ENCODE measurements at regions not wholly inside any gene's neighbourhood (a gene's known extent, or its start where the extent isn't known, plus 50 kb on each side); places are given as distances from the start of the nearest gene placed in this dataset.

DNA sequence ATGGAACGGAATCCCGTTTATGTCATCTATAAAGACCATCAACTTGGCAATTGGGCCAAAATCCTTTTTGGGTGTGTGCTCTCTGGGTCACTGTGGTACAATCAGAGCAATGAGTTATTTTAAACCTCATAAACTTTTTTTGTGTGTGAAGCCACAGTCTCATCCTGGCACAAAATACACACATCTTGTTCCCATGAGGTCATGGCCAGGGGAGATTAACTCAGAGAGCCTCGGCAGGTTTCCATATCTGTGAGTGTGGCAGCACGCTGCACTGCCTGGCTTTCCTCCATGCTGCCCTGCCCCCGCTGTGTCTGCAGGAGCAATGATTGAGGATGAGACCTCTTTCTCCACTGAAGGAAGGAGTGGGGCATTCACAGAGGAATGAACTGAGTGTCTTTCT, 54.0 kb upstream of the DLG1 start:
- H3K27me3 Mint-ChIP-seq = peaks cover 4 to 13% (median 10%) of the 10 kb centered on the region in 5 donors
- Histone ChIP-seq H3K9me3 (ENCODE audit: control insufficient read depth in 2 of 3, low read length in 3 of 3) (no peaks in the 10 kb centered on the region), H3K4me3 (ENCODE audit: low read length) (no peak overlapping the region), H3K36me3 (ENCODE audit: control insufficient read depth in 2 of 3, insufficient read depth in 3 of 3, low read length in 3 of 3) (no peaks in the 10 kb centered on the region), H3K27ac (ENCODE audit: low read depth, low read length) (no peak overlapping the region), H3K4me1 (ENCODE audit: control insufficient read depth in 2 of 2, insufficient read depth in 2 of 2, low read length in 2 of 2) (no peaks in the 10 kb centered on the region), H3K27me3 (ENCODE audit: control insufficient read depth in 2 of 2, insufficient read depth in 2 of 2, low read length in 2 of 2) (no peaks in the 10 kb centered on the region)
- no peak overlapping the region for H3K27ac Mint-ChIP-seq
- peaks cover 0 to 3% (median 0%) of the 10 kb centered on the region in 11 donors for H3K9me3 Mint-ChIP-seq
- H3K4me1 Mint-ChIP-seq = peaks cover 0 to 4% (median 0%) of the 10 kb centered on the region in 7 donors
- POLR2A ChIA-PET = no interaction called here
- H3K4me3 Mint-ChIP-seq = no peak overlapping the region
- DNase-seq (no peak), ATAC-seq (no peak)
- H3K36me3 Mint-ChIP-seq = no peaks in the 10 kb centered on the region
- intact Hi-C loops (cut with micrococcal nuclease) = no loop called here
- CTCF ChIA-PET = no interaction called here

DNA sequence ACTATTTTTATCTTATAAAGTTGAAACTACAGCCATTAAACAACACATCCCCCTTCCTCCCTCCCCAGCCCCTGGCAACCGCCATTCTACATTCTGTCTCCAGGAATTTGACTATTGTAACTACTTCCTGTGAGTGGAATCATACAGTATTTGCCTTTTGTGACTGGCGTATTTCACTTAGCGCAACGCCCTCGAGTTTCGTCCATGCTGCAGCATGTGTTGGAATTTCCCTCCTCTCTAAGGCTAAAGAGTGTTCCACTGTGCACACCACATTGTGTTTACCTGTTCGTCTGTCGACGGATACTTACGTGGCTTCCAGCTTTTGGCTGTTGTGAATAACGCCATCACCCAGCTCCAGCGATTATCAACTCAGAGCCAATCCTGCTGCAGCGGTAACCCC, 52.0 kb upstream of the DLG1 start:
- no peaks in the 10 kb centered on the region for H3K27me3 ChIP-seq (ENCODE audit: control insufficient read depth in 2 of 2, insufficient read depth in 2 of 2, low read length in 2 of 2)
- Mint-ChIP-seq H3K36me3 (no peaks in the 10 kb centered on the region), H3K27ac (no peak overlapping the region), H3K9me3 (peaks cover 0 to 3% (median 0%) of the 10 kb centered on the region in 11 donors), H3K27me3 (peaks cover 2 to 13% (median 9%) of the 10 kb centered on the region in 5 donors), H3K4me3 (no peak overlapping the region), H3K4me1 (peaks cover 0 to 2% (median 0%) of the 10 kb centered on the region in 7 donors)
- intact Hi-C loops (cut with micrococcal nuclease) = no loop called here
- ATAC-seq (no peak), DNase-seq (no peak)
- H3K9me3 ChIP-seq (ENCODE audit: control insufficient read depth in 2 of 3, low read length in 3 of 3) = no peaks in the 10 kb centered on the region
- H3K4me3 ChIP-seq (ENCODE audit: low read length) = no peak overlapping the region
- no peaks in the 10 kb centered on the region for H3K36me3 ChIP-seq (ENCODE audit: control insufficient read depth in 2 of 3, insufficient read depth in 3 of 3, low read length in 3 of 3)
- CTCF ChIA-PET = no interaction called here
- POLR2A ChIA-PET = no interaction called here
- H3K4me1 ChIP-seq (ENCODE audit: control insufficient read depth in 2 of 2, insufficient read depth in 2 of 2, low read length in 2 of 2) = no peaks in the 10 kb centered on the region
- no peak overlapping the region for H3K27ac ChIP-seq (ENCODE audit: low read depth, low read length)

DNA sequence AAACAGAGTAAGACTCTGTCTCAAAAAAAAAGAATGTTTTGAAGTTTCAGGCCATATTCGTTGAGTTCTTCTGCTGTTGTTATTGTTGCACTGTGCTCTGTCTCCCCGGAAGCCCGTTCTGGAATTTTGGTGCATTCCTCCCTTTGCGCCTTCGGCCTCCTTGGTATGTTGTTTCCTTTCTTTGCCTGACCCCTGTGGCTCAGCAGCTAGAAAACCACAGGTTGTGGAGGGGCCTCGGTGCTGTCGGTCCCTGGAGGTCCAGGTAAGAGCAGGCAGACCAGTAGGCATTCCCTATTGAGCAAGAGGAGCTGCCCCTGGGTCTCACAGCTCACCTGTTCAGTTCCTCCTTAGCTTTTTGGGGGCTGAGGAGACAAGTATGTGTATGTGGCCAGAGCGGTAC, 51.0 kb upstream of the DLG1 start:
- Histone ChIP-seq H3K4me3 (ENCODE audit: low read length) (no peak overlapping the region), H3K4me1 (ENCODE audit: control insufficient read depth in 2 of 2, insufficient read depth in 2 of 2, low read length in 2 of 2) (no peaks in the 10 kb centered on the region), H3K27me3 (ENCODE audit: control insufficient read depth in 2 of 2, insufficient read depth in 2 of 2, low read length in 2 of 2) (no peaks in the 10 kb centered on the region), H3K27ac (ENCODE audit: low read depth, low read length) (no peak overlapping the region), H3K36me3 (ENCODE audit: control insufficient read depth in 2 of 3, insufficient read depth in 3 of 3, low read length in 3 of 3) (no peaks in the 10 kb centered on the region), H3K9me3 (ENCODE audit: control insufficient read depth in 2 of 3, low read length in 3 of 3) (no peaks in the 10 kb centered on the region)
- Mint-ChIP-seq H3K4me3 (no peak overlapping the region), H3K27ac (no peak overlapping the region), H3K27me3 (peaks cover 0 to 13% (median 6%) of the 10 kb centered on the region in 5 donors), H3K4me1 (peaks cover 0 to 2% (median 0%) of the 10 kb centered on the region in 7 donors), H3K9me3 (peaks cover 0 to 3% (median 0%) of the 10 kb centered on the region in 11 donors), H3K36me3 (no peaks in the 10 kb centered on the region)
- ATAC-seq = no peak
- POLR2A ChIA-PET = no interaction called here
- intact Hi-C loops (cut with micrococcal nuclease) = no loop called here
- no peak for DNase-seq
- CTCF ChIA-PET = interaction anchor here (0.6 kb wide), 1 partner anchor 436 kb away, joined by 3 read pairs; no protein-coding TSS in a partner anchor
